ENCODE measurements at regions not wholly inside any gene's neighbourhood (a gene's known extent, or its start where the extent isn't known, plus 50 kb on each side); places are given as distances from the start of the nearest gene placed in this dataset.

- dilution Hi-C loops (cut with HindIII; ENCODE audit: low sequenced_read_pairs, unreplicated experiment), result no loop called here
These were observed 70.5 kb downstream of the NPAP1 start for GRCh38 chr15:24746094-24746493.

More at GRCh38 chr15:24746094-24746493, 70.5 kb downstream of the NPAP1 start:
- Histone ChIP-seq H4K91ac (ENCODE audit: insufficient read depth, low read depth, low read length) (no peak overlapping the region), H2AK5ac (ENCODE audit: low read depth, low read length) (no peak overlapping the region), H3K79me1 (ENCODE audit: low read depth in 1 of 2, low read length in 2 of 2) (no peaks in the 10 kb centered on the region), H3K9me1 (ENCODE audit: insufficient read depth, low read length) (no peaks in the 10 kb centered on the region), H3K4me3 (ENCODE audit: insufficient read depth, low read depth, low read length) (no peak overlapping the region), H3K27ac (ENCODE audit: insufficient read depth, low read length) (no peak overlapping the region), H2BK20ac (ENCODE audit: low read depth, low read length) (no peak overlapping the region), H3K18ac (ENCODE audit: low read depth, low read length) (no peak overlapping the region), H3K36me3 (ENCODE audit: control insufficient read depth, insufficient read depth, low read length) (no peaks in the 10 kb centered on the region), H3K23ac (ENCODE audit: low read depth, low read length) (no peak overlapping the region), H2AK9ac (replicated peaks; ENCODE audit: low read depth, low read length, poor library complexity) (no peak overlapping the region), H2BK15ac (ENCODE audit: low read depth, low read length) (no peak overlapping the region), H2BK120ac (ENCODE audit: low read depth, low read length) (no peak overlapping the region), H3K56ac (ENCODE audit: extremely low read depth, insufficient read depth, low read length) (no peak overlapping the region), H2AFZ (replicated peaks; ENCODE audit: low read length, poor library complexity) (no peak overlapping the region), H4K8ac (ENCODE audit: low read depth in 2 of 2, low read length in 2 of 2) (no peak overlapping the region), H3K4me1 (ENCODE audit: control insufficient read depth, insufficient read depth, low read length) (no peaks in the 10 kb centered on the region), H3K4ac (ENCODE audit: low read depth, low read length) (no peak overlapping the region), H4K20me1 (ENCODE audit: insufficient read depth, low read length) (no peaks in the 10 kb centered on the region), H4K5ac (ENCODE audit: low read depth, low read length) (no peak overlapping the region), H3K9me3 (ENCODE audit: control insufficient read depth, insufficient read depth, low read length) (peaks cover 8% of the 10 kb centered on the region), H2BK5ac (ENCODE audit: low read depth, low read length, poor library complexity, severe bottlenecking) (no peak overlapping the region), H3K27me3 (ENCODE audit: control insufficient read depth, insufficient read depth, low read length) (no peaks in the 10 kb centered on the region), H3K4me2 (ENCODE audit: low read depth, low read length) (no peak overlapping the region), H3K9ac (ENCODE audit: low read depth, low read length) (no peak overlapping the region), H3K14ac (replicated peaks; ENCODE audit: low read depth, low read length) (no peak overlapping the region)
- ChIA-PET POLR2A (ENCODE audit: unreplicated experiment) (no interaction called here), CTCF (no interaction called here)
- TF ChIP-seq CEBPB (IDR thresholded peaks at IDR 0.05; ENCODE audit: low read depth, low read length) (no peak), MAFK (IDR thresholded peaks at IDR 0.05; ENCODE audit: low read depth, low read length) (no peak), POLR2A (IDR thresholded peaks at IDR 0.05; ENCODE audit: low read depth, low read length) (no peak), NFE2L2 (IDR thresholded peaks at IDR 0.05; ENCODE audit: low read depth, low read length) (no peak), USF2 (IDR thresholded peaks at IDR 0.05; ENCODE audit: low read depth, low read length) (no peak), MAZ (IDR thresholded peaks at IDR 0.05; ENCODE audit: borderline replicate concordance, low read depth, low read length) (no peak), CHD1 (IDR thresholded peaks at IDR 0.05; ENCODE audit: low read depth, low read length) (no peak), SMC3 (IDR thresholded peaks at IDR 0.05; ENCODE audit: low read depth, low read length) (no peak), ELK1 (IDR thresholded peaks at IDR 0.05; ENCODE audit: borderline replicate concordance, low read depth, low read length) (no peak), RCOR1 (IDR thresholded peaks at IDR 0.05; ENCODE audit: insufficient replicate concordance, low read length) (no peak), MXI1 (IDR thresholded peaks at IDR 0.05; ENCODE audit: borderline replicate concordance, low read depth, low read length) (no peak), RAD21 (IDR thresholded peaks at IDR 0.05; ENCODE audit: low read length) (no peak), FOS (IDR thresholded peaks at IDR 0.05; ENCODE audit: low read depth, low read length) (no peak), RFX5 (IDR thresholded peaks at IDR 0.05; ENCODE audit: low read depth, low read length) (no peak), BHLHE40 (IDR thresholded peaks at IDR 0.05; ENCODE audit: low read depth, low read length) (no peak), CTCF (conservative IDR thresholded peaks at IDR 0.05; ENCODE audit: low read depth, low read length) (no peak)
- DNase-seq (no peak), ATAC-seq (ENCODE audit: low read depth) (no peak)
- intact Hi-C loops (cut with micrococcal nuclease) (no loop called here), in situ Hi-C loops (cut with MboI; ENCODE audit: low sequenced_read_pairs) (no loop called here)
- no TSS peak for BruUV-seq (replicated peaks)

Measured in IMR-90 (cell line).